GM21737 (cell line): ENCODE measurements at regions not wholly inside any gene's neighbourhood (a gene's known extent, or its start where the extent isn't known, plus 50 kb on each side); places are given as distances from the start of the nearest gene placed in this dataset.

ENCODE experiments used
- ATAC-seq: cut with Tn5 transposase; IDR thresholded peaks from one replicate; pipeline ENCODE4 v1.9.1; 2021; ENCODE audit warnings: mild to moderate bottlenecking, moderate library complexity; ENCODE audit not compliant: unreplicated experiment

DNA sequence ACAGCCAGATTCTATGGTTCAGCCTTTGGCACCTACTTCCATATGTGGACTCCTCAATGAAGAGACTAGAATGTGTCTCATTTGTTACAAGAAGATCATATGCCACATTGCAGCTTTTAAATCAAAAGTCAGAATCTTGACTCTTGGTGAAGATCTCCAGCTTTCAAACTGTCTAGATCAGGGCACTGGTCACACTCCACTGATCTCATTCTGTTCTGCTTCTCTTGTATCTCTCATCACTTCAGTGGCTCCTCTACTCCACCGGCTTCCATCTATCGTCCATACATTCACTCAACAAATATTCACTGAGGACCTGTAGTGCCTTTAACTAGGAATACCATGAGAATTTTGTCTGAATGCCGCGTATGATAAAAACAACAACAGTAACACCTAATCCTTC lies 203.3 kb upstream of the LPP start:
- ATAC-seq = no peak

DNA sequence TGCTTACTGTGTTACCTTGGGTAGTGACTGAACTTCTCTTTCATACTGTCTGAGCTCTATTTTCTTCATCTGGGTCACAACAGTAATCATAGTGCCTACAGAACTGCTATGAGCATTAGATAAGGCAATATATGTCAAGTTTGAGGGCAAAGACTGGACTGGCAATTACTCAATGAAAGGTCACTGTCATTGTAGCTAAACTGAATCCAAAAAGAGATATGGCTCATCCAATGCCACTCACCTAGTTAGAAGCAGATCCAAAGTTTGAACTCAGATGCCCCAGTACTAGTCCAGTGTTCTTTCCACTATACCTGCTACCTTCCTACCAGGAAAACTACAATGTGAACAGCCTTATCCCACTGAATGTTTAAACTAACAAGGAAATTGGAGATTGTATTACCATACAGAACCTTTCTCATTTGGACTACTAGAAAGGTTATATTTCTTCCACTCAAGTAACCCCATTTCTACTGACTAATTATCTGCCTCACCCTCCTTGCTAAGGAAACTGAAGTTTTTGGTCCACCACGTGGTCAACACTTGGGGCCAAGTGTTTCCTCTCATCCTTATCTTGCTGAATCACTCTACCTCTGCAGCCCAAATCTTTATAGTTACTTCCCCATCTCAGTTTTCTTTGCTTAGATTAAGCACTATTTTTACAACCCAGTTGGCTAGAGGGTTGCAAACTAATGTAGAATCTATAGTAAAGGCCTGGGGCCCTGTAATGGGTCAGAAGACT lies 202.3 kb upstream of the LPP start:
- ATAC-seq = no peak

DNA sequence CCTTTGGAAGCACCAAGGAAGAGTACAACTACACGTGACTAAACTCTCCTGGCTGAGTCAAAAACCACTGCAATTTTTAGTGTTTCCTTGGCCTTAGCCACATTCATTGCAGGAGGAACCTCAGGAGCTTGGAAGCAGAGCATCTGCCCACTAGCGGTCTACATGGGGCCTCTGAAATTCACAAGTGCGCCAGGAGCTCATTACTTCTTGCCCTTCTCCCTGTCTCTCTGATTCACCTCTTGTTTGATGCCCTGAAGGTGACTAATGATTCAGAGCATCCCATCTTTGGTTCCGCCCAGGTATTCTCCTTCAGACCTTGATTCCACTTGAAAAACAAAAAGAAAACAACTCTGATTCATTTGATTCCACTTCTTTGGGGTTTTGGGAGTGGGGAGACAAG lies 201.1 kb upstream of the LPP start:
- ATAC-seq = no peak

- ATAC-seq = no peak
Observed at GRCh38 chr3:187954516-187954872, 199.5 kb upstream of the LPP start.

- no peak for ATAC-seq
Observed at GRCh38 chr3:187954873-187955586, 198.9 kb upstream of the LPP start.

DNA sequence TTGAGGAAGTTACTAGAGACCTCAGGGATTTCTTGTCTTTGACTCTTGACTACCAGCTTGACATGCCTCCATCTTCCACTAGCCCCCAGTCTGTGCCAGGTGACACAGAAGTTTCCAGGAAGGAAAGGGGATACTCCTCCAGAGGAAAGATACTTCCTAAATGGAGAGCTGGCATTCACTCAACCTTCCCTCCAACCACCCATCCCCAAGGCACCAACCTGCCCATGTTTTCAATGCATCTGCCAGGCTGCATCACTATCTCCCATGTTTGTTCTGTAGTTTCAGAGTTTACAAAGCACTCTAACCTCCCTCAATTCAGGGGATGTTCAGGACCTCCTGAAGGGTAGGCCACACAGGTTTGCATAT lies 198.4 kb upstream of the LPP start:
- ATAC-seq = no peak

DNA sequence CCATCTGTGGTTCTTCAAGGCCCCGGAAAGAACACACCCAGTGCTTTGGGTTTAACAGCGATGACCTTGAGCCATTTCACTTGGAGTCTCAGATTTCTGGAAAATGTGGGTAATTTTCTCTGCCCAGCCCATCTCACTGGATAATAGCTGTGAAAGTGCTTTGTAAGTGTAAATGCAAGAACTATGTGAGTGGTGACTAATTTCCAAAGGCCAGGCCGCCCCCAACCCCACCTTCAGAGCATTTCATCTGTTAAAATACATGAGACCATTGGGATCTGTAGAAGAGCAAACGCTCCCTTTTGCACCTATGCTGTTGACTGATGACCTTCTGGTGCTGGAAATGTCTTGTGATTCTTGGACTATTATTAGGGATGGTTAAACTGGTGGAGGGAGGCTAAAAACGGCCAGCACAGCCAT lies 196.8 kb upstream of the LPP start:
- ATAC-seq = no peak

GRCh38 chr3:187957582-187957981 lies 196.4 kb upstream of the LPP start:
- no peak for ATAC-seq

DNA sequence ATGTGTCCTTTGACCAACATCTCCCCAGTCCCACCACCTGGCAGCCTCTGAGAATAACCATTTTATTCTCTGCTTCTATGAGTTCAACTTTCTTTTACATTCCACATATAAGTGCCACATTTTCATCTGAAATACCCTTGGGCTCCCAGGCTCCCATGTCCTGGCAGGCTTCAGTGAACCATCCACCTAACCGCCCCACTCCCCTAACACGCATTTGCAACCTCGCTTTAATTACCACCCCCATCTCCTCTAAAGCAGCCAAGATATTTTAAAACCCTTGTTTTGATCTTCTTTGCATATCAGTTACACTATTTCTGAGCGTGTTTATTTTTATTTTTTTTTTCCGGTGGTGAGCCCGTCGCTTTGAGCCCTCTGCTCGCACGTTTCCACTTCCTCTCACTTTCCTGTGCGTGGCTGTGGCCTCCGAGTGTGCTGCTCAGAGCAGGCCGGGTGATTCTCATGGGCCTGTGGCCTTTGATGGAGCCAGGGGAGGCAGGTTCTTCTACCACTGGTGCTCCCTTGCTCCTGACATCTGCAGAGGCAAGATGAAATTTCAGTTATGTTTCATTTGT lies 195.4 kb upstream of the LPP start:
- no peak for ATAC-seq

DNA sequence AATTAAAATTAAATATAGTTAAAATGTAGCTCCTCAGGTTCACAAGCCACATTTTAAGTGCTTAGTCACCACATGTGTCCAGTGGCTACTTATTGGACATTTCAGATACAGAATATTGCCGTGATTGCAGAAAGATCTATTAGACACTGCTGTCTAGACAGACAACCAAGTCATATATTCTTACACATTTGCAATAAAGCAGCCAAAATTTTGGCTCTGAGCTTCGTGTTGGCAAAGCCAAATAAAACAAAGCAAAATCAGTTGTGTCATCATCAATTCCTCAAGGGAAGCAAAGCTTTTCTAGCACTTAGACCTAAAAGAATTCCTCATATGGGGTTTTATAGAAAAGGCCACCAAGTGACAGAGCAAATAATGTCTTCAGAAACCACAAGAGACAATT lies 193.1 kb upstream of the LPP start:
- ATAC-seq = no peak

DNA sequence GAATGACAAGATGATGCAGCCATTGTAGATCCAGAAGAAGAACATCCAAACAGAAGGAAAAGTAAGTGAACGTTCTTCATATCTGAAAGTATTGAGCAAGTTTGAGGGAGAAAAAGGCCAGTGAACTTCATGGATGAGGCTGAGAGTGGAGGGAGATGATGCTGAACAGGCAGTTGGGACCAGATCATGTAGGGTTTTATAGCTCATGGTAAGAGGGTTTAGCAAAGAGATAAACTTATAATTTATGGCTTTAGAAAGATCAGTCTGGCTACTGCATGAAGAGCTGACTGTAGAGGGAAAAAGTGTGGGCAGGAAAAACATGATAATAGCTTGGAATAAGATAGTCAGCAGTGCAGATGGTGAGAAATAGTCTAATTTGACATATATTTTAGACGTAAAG lies 192.6 kb upstream of the LPP start:
- ATAC-seq = no peak

- no peak for ATAC-seq
Observed at GRCh38 chr3:187963003-187963676, 190.8 kb upstream of the LPP start.

DNA sequence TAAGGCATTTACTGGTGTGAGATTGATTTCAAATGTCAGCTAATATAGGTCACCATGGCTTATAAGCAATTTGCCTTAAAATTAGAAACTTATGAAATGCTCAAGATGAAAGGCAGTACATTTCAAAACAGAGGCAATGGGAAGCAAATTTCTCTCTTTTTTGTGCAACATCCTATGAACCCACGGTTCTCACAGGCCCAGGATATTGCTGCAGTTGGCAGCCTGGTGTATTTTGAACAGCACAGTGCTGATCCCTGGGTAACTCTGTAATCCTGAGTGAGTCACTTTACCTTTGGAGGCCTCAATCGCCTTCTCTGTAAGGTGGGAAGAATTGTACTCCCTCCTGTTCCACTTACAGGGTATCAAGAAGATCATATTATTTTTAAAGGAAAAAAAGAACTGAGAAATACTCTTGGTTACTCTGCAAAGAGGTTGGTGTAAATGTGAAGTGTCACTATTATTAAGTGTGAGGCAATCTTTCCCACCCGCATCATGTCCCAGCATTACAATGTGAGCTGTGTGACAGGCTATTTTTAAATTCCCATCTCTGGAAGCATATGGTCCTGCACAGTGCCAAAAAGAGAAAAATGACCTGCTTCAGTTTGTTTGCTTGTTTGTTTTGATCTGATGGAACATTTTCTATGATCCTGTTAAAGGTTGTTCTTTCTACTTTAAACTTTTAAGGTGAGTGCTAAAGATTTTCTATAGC lies 190.1 kb upstream of the LPP start:
- no peak for ATAC-seq

- no peak for ATAC-seq
Observed at GRCh38 chr3:187964760-187965159, 189.2 kb upstream of the LPP start.

GRCh38 chr3:187966096-187966495 lies 187.9 kb upstream of the LPP start:
- ATAC-seq = no peak

DNA sequence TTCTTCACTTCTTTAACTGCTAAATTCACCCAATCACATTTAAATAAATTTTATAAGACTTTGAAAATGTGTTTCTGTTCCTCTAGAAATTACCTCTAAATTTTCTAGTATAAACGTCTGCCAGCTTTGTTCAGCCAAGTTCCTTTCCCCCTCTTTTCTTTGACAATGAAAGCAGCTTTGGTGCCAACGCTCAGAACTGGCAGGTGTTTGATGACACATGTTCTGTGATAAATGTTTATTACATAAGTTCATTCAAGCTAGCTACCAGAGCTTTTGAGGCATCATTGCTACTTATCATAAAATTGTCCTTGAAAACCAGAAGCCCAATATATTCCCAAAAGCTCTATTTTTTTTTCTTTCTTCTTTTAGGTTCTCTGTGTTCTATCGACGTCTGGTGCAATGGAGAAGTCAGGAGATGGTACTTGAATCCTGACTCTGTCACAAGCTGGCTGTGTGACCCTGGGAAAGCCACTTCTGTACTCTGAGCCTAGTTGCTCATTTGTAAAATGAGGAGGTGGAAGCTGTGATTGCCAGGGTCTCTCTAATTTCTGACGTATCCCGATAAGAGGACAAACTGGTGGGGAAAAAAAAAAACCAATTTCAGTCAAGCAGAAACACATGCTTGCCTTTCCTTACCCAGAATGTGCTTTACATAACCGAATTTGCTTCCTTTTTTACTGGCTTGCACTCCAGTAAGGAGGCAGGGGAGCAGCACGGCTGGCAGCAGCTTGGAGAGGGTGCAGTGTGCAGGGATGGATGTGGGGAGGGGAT lies 187.1 kb upstream of the LPP start:
- no peak for ATAC-seq

DNA sequence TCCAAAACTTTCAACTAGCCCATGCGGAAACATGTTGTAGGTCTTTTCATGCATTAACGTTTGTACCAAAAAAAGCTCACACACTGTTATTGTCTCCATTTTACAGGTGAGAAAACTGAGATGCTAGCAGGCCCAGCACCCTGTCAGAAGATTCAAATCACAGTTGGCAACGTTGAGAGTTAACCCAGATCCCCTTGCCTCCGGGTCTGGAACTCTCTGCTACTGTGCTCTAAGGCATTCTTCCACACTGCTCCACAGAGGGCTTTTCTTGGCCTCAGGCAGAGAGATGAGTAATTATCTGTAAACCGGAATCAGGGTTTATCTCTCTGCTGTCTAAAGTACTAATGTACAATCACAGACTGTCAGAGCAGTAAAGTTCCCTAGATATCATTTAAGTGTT lies 186.0 kb upstream of the LPP start:
- ATAC-seq = no peak

- no peak for ATAC-seq
Observed at GRCh38 chr3:187968883-187969580, 184.9 kb upstream of the LPP start.

GRCh38 chr3:187969581-187969950 lies 184.4 kb upstream of the LPP start:
- ATAC-seq = no peak

DNA sequence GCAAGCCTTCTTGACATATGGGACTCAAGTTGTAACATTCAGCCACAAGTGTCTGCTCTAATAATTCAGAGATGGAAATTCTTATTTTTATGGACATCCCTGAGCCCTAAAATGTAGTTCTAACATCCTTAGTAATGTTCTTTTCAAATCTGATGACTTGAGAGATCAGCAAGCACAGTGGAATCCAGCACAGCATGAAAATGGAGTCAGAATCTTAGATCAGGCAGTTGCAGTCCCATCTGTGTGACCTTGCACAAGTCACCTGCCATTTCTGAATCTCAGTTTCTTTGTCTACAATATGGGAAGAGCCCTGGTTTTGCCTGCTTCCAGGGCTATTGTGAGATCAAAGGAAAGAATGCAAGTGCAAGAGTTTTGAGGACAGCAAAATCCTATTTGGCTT lies 183.9 kb upstream of the LPP start:
- ATAC-seq = no peak
